Stimulated activated CD8-positive, alpha-beta memory T cell treated with anti-CD3 and anti-CD28 coated beads, Interleukin-4, amount 100 ng/mL, for 48 hours (primary cell): ENCODE measurements at regions not wholly inside any gene's neighbourhood (a gene's known extent, or its start where the extent isn't known, plus 50 kb on each side); places are given as distances from the start of the nearest gene placed in this dataset.

ENCODE experiments used
- DNase-seq: peaks from one replicate; pipeline ENCODE4 v3.0.0-alpha.2; 2020

- no peak for DNase-seq
Observed at GRCh38 chr6:104411302-104411701, 448.4 kb downstream of the HACE1 start.

GRCh38 chr6:104409913-104410312 lies 449.8 kb downstream of the HACE1 start:
- DNase-seq, result no peak

GRCh38 chr6:104407957-104408356 lies 451.8 kb downstream of the HACE1 start:
- no peak for DNase-seq

GRCh38 chr6:104404377-104404776 lies 455.3 kb downstream of the HACE1 start:
- DNase-seq, result no peak

GRCh38 chr6:104402572-104402971 lies 457.1 kb downstream of the HACE1 start:
- DNase-seq, result no peak

- DNase-seq, result no peak
Observed at GRCh38 chr6:104401926-104402325, 457.8 kb downstream of the HACE1 start.

GRCh38 chr6:104400844-104401243 lies 458.9 kb downstream of the HACE1 start:
- DNase-seq, result no peak

GRCh38 chr6:104396077-104396476 lies 463.6 kb downstream of the HACE1 start:
- no peak for DNase-seq

- no peak for DNase-seq
Observed at GRCh38 chr6:104381907-104382306, 477.8 kb downstream of the HACE1 start.

GRCh38 chr6:104365451-104366234 lies 494.1 kb downstream of the HACE1 start:
- DNase-seq, result no peak

GRCh38 chr6:104357928-104358327 lies 501.8 kb downstream of the HACE1 start:
- DNase-seq, result no peak

GRCh38 chr6:104356197-104356596 lies 503.5 kb downstream of the HACE1 start:
- no peak for DNase-seq

- DNase-seq, result no peak
Observed at GRCh38 chr6:104349191-104349590, 510.5 kb downstream of the HACE1 start.

- DNase-seq, result no peak
Observed at GRCh38 chr6:104344223-104344622, 515.5 kb downstream of the HACE1 start.

GRCh38 chr6:104332364-104332763 lies 527.4 kb downstream of the HACE1 start:
- no peak for DNase-seq

- DNase-seq, result no peak
Observed at GRCh38 chr6:104326173-104327001, 533.3 kb downstream of the HACE1 start.

GRCh38 chr6:104325341-104326172 lies 534.2 kb downstream of the HACE1 start:
- DNase-seq, result no peak

- DNase-seq, result no peak
Observed at GRCh38 chr6:104324301-104324700, 535.4 kb downstream of the HACE1 start.

- no peak for DNase-seq
Observed at GRCh38 chr6:104322841-104323240, 536.9 kb downstream of the HACE1 start.

- DNase-seq, result no peak
Observed at GRCh38 chr6:104321301-104321700, 538.4 kb downstream of the HACE1 start.

GRCh38 chr6:104320896-104321295 lies 538.8 kb downstream of the HACE1 start:
- no peak for DNase-seq

GRCh38 chr6:104312851-104313250 lies 546.9 kb downstream of the HACE1 start:
- DNase-seq, result no peak

- no peak for DNase-seq
Observed at GRCh38 chr6:104306211-104306610, 553.5 kb downstream of the HACE1 start.
